Fibroblast of lung (primary cell): ENCODE measurements at regions not wholly inside any gene's neighbourhood (a gene's known extent, or its start where the extent isn't known, plus 50 kb on each side); places are given as distances from the start of the nearest gene placed in this dataset.
A peak's percentile ranks its signal among the peaks of the same experiment; 100 is the strongest.

ENCODE experiments used
- DNase-seq, 2 donors: peaks; one replicate each; pipeline versions ENCODE4 v3.0.0 to v3.0.0-alpha.2; 2010; ENCODE audit warnings: low read depth in 2 of 2
- H2AFZ ChIP-seq: 2 replicates; pipeline ENCODE4 v1.5.1; 2012; ENCODE audit warnings: low read length, control low read depth, inconsistent platforms
- H3K27ac ChIP-seq: 2 replicates; pipeline ENCODE4 v1.5.1; 2011; ENCODE audit warnings: low read length, control low read depth; ENCODE audit not compliant: insufficient read depth
- H3K27me3 ChIP-seq: 2 replicates; pipeline ENCODE4 v1.5.1; 2011; ENCODE audit warnings: mild to moderate bottlenecking, low read length; ENCODE audit not compliant: control insufficient read depth, insufficient read depth
- H3K36me3 ChIP-seq: 2 replicates; pipeline ENCODE4 v1.5.1; 2011; ENCODE audit warnings: low read length; ENCODE audit not compliant: control insufficient read depth, insufficient read depth
- H3K4me1 ChIP-seq: 2 replicates; pipeline ENCODE4 v1.5.1; 2011; ENCODE audit warnings: low read length; ENCODE audit not compliant: control insufficient read depth, insufficient read depth; ENCODE audit errors: extremely low read depth
- H3K4me2 ChIP-seq: 2 replicates; pipeline ENCODE4 v1.5.1; 2011; ENCODE audit warnings: low read length, control low read depth; ENCODE audit not compliant: insufficient read depth; ENCODE audit errors: extremely low read depth
- H3K4me3 ChIP-seq, 4 experiments: fragments of 200-600 bp in 1 of 4; sonication (generic) in 1 of 4; replicated peaks in 1 of 4; 2 replicates each; pipeline ENCODE4 v1.5.1; 2011 to 2016; ENCODE audit warnings: low read length in 4 of 4, low read depth in 3 of 4, mild to moderate bottlenecking in 3 of 4, control low read depth in 2 of 4, inconsistent platforms in 1 of 4, mixed read lengths in 1 of 4; ENCODE audit not compliant: insufficient read depth in 1 of 4; ENCODE audit errors: control extremely low read depth in 1 of 4
- H3K79me2 ChIP-seq: 2 replicates; pipeline ENCODE4 v1.5.1; 2012; ENCODE audit warnings: mild to moderate bottlenecking, low read length, inconsistent platforms; ENCODE audit not compliant: control insufficient read depth, insufficient read depth
- H3K9ac ChIP-seq: 2 replicates; pipeline ENCODE4 v1.5.1; 2011; ENCODE audit warnings: mild to moderate bottlenecking, low read length, control low read depth; ENCODE audit not compliant: insufficient read depth
- H3K9me3 ChIP-seq: 2 replicates; pipeline ENCODE4 v1.5.1; 2012; ENCODE audit warnings: low read depth, low read length; ENCODE audit not compliant: control insufficient read depth, insufficient read depth
- H4K20me1 ChIP-seq: 2 replicates; pipeline ENCODE4 v1.5.1; 2011; ENCODE audit warnings: low read length; ENCODE audit not compliant: control insufficient read depth, insufficient read depth; ENCODE audit errors: extremely low read depth
- EZH2 ChIP-seq: IDR thresholded peaks from 2 replicates; pipeline ENCODE4 v1.5.1; 2012; ENCODE audit warnings: low read length, control low read depth, mild to moderate bottlenecking; ENCODE audit errors: missing control alignments
- TF ChIP-seq, protein P1 (sequence below), 2 donors: IDR thresholded peaks in 1 of 2; conservative IDR thresholded peaks in 1 of 2; 1 replicate in 1 of 2; 2 replicates in 1 of 2; pipeline ENCODE4 v1.5.1; 2011 to 2012; ENCODE audit warnings: low read length in 2 of 2, control low read depth in 1 of 2, inconsistent platforms in 1 of 2, low read depth in 1 of 2, mild to moderate bottlenecking in 1 of 2

DNA sequence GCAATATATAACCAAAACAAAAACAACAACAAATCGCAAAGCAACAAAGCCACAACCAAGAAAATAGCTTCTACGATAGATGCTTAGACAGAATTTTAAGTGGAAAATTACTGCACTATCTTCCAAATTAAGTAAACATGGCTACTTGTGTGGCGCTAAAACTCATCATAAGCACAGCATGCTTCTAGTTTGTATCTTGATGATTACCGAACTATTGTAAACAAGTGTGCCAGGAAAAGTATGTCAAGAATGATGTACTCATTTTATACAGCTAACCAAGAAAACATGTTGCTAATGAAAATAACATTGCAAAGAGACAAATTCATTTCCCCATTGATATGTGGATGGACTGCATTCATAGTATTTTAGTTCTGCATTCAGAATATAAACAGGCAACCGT is 271.9 kb upstream of the GPC6 start:
- no peaks in the 10 kb centered on the region for H3K36me3 ChIP-seq
- no peak overlapping the region for H3K4me3 ChIP-seq
- H3K4me2 ChIP-seq = no peak overlapping the region
- no peak overlapping the region for H2AFZ ChIP-seq
- TF ChIP-seq EZH2 = no peak
- TF ChIP-seq, protein P1, sequence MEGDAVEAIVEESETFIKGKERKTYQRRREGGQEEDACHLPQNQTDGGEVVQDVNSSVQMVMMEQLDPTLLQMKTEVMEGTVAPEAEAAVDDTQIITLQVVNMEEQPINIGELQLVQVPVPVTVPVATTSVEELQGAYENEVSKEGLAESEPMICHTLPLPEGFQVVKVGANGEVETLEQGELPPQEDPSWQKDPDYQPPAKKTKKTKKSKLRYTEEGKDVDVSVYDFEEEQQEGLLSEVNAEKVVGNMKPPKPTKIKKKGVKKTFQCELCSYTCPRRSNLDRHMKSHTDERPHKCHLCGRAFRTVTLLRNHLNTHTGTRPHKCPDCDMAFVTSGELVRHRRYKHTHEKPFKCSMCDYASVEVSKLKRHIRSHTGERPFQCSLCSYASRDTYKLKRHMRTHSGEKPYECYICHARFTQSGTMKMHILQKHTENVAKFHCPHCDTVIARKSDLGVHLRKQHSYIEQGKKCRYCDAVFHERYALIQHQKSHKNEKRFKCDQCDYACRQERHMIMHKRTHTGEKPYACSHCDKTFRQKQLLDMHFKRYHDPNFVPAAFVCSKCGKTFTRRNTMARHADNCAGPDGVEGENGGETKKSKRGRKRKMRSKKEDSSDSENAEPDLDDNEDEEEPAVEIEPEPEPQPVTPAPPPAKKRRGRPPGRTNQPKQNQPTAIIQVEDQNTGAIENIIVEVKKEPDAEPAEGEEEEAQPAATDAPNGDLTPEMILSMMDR (conservative IDR thresholded peaks at IDR 0.05 in 1 of 2, IDR thresholded peaks at IDR 0.05 in 1 of 2; ENCODE audit: low read depth in 1 of 2, low read length in 2 of 2) = no peak
- H3K27me3 ChIP-seq = no peaks in the 10 kb centered on the region
- H3K27ac ChIP-seq = no peak overlapping the region
- H3K9ac ChIP-seq = no peak overlapping the region
- no peaks in the 10 kb centered on the region for H3K9me3 ChIP-seq
- H4K20me1 ChIP-seq = no peaks in the 10 kb centered on the region
- no peaks in the 10 kb centered on the region for H3K4me1 ChIP-seq
- no peak for DNase-seq
- H3K79me2 ChIP-seq = no peaks in the 10 kb centered on the region

DNA sequence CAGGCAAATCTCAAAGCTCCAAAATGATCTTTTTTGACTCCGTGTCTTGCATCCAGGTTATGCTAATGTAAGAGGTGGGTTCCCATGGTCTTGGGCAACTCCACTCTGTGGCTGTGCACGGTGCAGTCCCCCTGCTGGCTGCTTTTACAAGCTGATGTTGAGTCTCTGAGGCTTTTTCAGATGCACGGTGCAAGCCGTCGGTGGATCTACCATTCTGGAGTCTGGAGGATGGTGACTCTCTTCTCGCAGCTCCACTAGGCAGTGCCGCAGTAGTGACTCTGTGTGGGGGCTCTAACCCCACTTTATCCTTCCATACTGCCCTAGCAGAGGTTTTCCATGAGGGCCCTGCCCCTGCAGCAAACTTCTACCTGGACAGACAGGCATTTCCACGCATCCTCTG is 266.8 kb upstream of the GPC6 start:
- Histone ChIP-seq H3K4me2 (no peak overlapping the region), H3K9me3 (no peaks in the 10 kb centered on the region), H3K9ac (no peak overlapping the region), H2AFZ (no peak overlapping the region), H3K79me2 (no peaks in the 10 kb centered on the region), H3K4me1 (no peaks in the 10 kb centered on the region), H4K20me1 (no peaks in the 10 kb centered on the region), H3K27ac (no peak overlapping the region), H3K36me3 (no peaks in the 10 kb centered on the region), H3K27me3 (no peaks in the 10 kb centered on the region), H3K4me3 (no peak overlapping the region)
- no peak for DNase-seq
- no peak for TF ChIP-seq EZH2
- TF ChIP-seq, protein P1 (conservative IDR thresholded peaks at IDR 0.05 in 1 of 2, IDR thresholded peaks at IDR 0.05 in 1 of 2; ENCODE audit: low read depth in 1 of 2, low read length in 2 of 2) = no peak

DNA sequence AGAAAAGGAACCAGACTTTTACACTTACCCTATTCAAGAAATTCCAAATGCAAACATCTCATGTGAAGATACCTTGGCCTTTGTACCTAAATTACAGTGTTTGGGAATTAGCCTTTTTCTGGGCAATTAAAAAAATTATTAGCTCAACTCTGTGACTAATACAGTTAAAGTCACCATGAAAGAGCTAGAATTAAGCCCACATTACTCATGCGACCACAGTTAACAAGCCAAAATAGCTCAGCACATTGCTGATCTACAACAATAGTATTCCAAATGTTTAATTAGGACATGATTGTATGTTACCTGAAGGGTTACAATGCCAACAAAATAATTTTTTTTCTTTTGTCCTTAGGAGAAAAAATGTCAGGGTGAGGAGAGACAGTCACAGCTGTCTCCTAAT is 263.6 kb upstream of the GPC6 start:
- no peaks in the 10 kb centered on the region for H4K20me1 ChIP-seq
- H3K9me3 ChIP-seq = no peaks in the 10 kb centered on the region
- H3K79me2 ChIP-seq = no peaks in the 10 kb centered on the region
- H3K4me3 ChIP-seq = no peak overlapping the region
- no peak for TF ChIP-seq EZH2
- TF ChIP-seq, protein P1 (conservative IDR thresholded peaks at IDR 0.05 in 1 of 2, IDR thresholded peaks at IDR 0.05 in 1 of 2; ENCODE audit: low read depth in 1 of 2, low read length in 2 of 2) = no peak
- H3K27ac ChIP-seq = no peak overlapping the region
- H3K4me2 ChIP-seq = no peak overlapping the region
- H3K36me3 ChIP-seq = no peaks in the 10 kb centered on the region
- no peaks in the 10 kb centered on the region for H3K4me1 ChIP-seq
- no peak overlapping the region for H3K9ac ChIP-seq
- H3K27me3 ChIP-seq = no peaks in the 10 kb centered on the region
- no peak overlapping the region for H2AFZ ChIP-seq
- peak; percentile 6 to 70 for DNase-seq
